Liver (tissue), 8 donors: ENCODE measurements at regions not wholly inside any gene's neighbourhood (a gene's known extent, or its start where the extent isn't known, plus 50 kb on each side); places are given as distances from the start of the nearest gene placed in this dataset.

ENCODE experiments used
- DNase-seq: peaks from one replicate; pipeline ENCODE4 v3.0.0-alpha.2; 2017; ENCODE audit warnings: low spot score
- H3K27ac ChIP-seq, 2 donors: one replicate each; pipeline ENCODE4 v1.7.0; 2013; ENCODE audit warnings: inconsistent platforms in 2 of 2, low read length in 2 of 2, control low read depth in 1 of 2, low read depth in 1 of 2, mild to moderate bottlenecking in 1 of 2
- H3K27me3 ChIP-seq, 4 donors: one replicate each; pipeline versions ENCODE4 v1.6.1 to v1.7.0; 2013; ENCODE audit warnings: low read length in 3 of 4, inconsistent platforms in 1 of 4, mild to moderate bottlenecking in 1 of 4, moderate library complexity in 1 of 4; ENCODE audit not compliant: control insufficient read depth in 4 of 4, insufficient read depth in 4 of 4
- H3K36me3 ChIP-seq, 4 donors: one replicate each; pipeline versions ENCODE4 v1.6.1 to v1.7.0; 2013; ENCODE audit warnings: low read length in 3 of 4, mild to moderate bottlenecking in 3 of 4, low read depth in 1 of 4, moderate library complexity in 1 of 4; ENCODE audit not compliant: control insufficient read depth in 4 of 4, insufficient read depth in 3 of 4
- H3K4me1 ChIP-seq, 4 donors: one replicate each; pipeline versions ENCODE4 v1.6.1 to v1.7.0; 2013; ENCODE audit warnings: low read length in 3 of 4, mild to moderate bottlenecking in 3 of 4, moderate library complexity in 1 of 4; ENCODE audit not compliant: control insufficient read depth in 4 of 4, insufficient read depth in 4 of 4
- H3K4me3 ChIP-seq, 3 donors: one replicate each; pipeline versions ENCODE4 v1.6.1 to v1.7.0; 2013; ENCODE audit warnings: low read length in 3 of 3, control low read depth in 1 of 3, low read depth in 1 of 3, mild to moderate bottlenecking in 1 of 3
- H3K9ac ChIP-seq, 2 donors: one replicate each; pipeline ENCODE4 v1.7.0; 2013; ENCODE audit warnings: low read length in 2 of 2, mild to moderate bottlenecking in 2 of 2, moderate library complexity in 2 of 2, control low read depth in 1 of 2, low read depth in 1 of 2
- H3K9me3 ChIP-seq, 4 donors: one replicate each; pipeline versions ENCODE4 v1.6.1 to v1.7.0; 2013; ENCODE audit warnings: low read length in 3 of 4; ENCODE audit not compliant: control insufficient read depth in 4 of 4
- EGR1 ChIP-seq, 2 donors: IDR thresholded peaks; 2 replicates each; pipeline ENCODE4 v1.6.1; 2016 to 2018; ENCODE audit warnings: antibody characterized with exemption in 2 of 2, low read depth in 2 of 2
- FOXA1 ChIP-seq: IDR thresholded peaks from 2 replicates; pipeline ENCODE4 v1.6.1; 2016; ENCODE audit warnings: antibody characterized with exemption
- FOXA2 ChIP-seq: IDR thresholded peaks from 2 replicates; pipeline ENCODE4 v1.6.1; 2016; ENCODE audit warnings: antibody characterized with exemption
- GABPA ChIP-seq, 2 donors: IDR thresholded peaks in 1 of 2; conservative IDR thresholded peaks in 1 of 2; 2 replicates each; pipeline ENCODE4 v1.6.1; 2016; ENCODE audit warnings: antibody characterized with exemption in 2 of 2, mild to moderate bottlenecking in 1 of 2, moderate library complexity in 1 of 2
- HNF4A ChIP-seq, 2 donors: conservative IDR thresholded peaks; 2 replicates each; pipeline ENCODE4 v1.6.1; 2016; ENCODE audit warnings: antibody characterized with exemption in 2 of 2, mild to moderate bottlenecking in 2 of 2
- HNF4G ChIP-seq: IDR thresholded peaks from 2 replicates; pipeline ENCODE4 v1.6.1; 2016; ENCODE audit warnings: antibody characterized with exemption
- JUND ChIP-seq, 2 donors: IDR thresholded peaks; 2 replicates each; pipeline ENCODE4 v1.6.1; 2016; ENCODE audit warnings: antibody characterized with exemption in 2 of 2
- NR2F2 ChIP-seq: IDR thresholded peaks from 2 replicates; pipeline ENCODE4 v1.6.1; 2016; ENCODE audit warnings: antibody characterized with exemption
- RAD21 ChIP-seq, 2 donors: IDR thresholded peaks; 2 replicates each; pipeline ENCODE4 v1.6.1; 2016; ENCODE audit warnings: antibody characterized with exemption in 2 of 2, mild to moderate bottlenecking in 2 of 2
- RXRA ChIP-seq, 2 donors: IDR thresholded peaks; 2 replicates each; pipeline ENCODE4 v1.6.1; 2017 to 2018; ENCODE audit warnings: antibody characterized with exemption in 2 of 2, mild to moderate bottlenecking in 1 of 2
- SP1 ChIP-seq: IDR thresholded peaks from 2 replicates; pipeline ENCODE4 v1.6.1; 2018; ENCODE audit warnings: antibody characterized with exemption, mild to moderate bottlenecking
- TAF1 ChIP-seq: conservative IDR thresholded peaks from 2 replicates; pipeline ENCODE4 v1.6.1; 2016; ENCODE audit warnings: antibody characterized with exemption, mild to moderate bottlenecking
- YY1 ChIP-seq: IDR thresholded peaks from 2 replicates; pipeline ENCODE4 v1.6.1; 2016; ENCODE audit warnings: antibody characterized with exemption, mild to moderate bottlenecking
- ZBTB33 ChIP-seq: IDR thresholded peaks from 2 replicates; pipeline ENCODE4 v1.6.1; 2016; ENCODE audit warnings: antibody characterized with exemption
- WGBS: extraction: QIAGEN DNeasy Blood & Tissue Kit; methylation state at CpG from one replicate; pipeline ENCODE4 v1.1.7; 2013; 5-methylcytosine and 5-hydroxymethylcytosine counted together
- TF ChIP-seq, protein P1 (sequence below): fragments of 150-350 bp; IDR thresholded peaks from 2 replicates; pipeline ENCODE4 v1.5.1; 2017; ENCODE audit warnings: improper control_type of control experiment, low read depth, low read length; ENCODE audit not compliant: missing input control
- TF ChIP-seq, protein P2 (sequence below): IDR thresholded peaks from 2 replicates; pipeline ENCODE4 v1.6.1; 2016; ENCODE audit warnings: antibody characterized with exemption
- TF ChIP-seq, protein P3 (sequence below): IDR thresholded peaks from 2 replicates; pipeline ENCODE4 v1.6.1; 2016; ENCODE audit warnings: antibody characterized with exemption
- TF ChIP-seq, protein P4 (sequence below): IDR thresholded peaks from 2 replicates; pipeline ENCODE4 v1.6.1; 2016; ENCODE audit warnings: antibody characterized with exemption, mild to moderate bottlenecking
- donor health status: healthy.
- donor health status: healthy.
- donor health status: healthy.
- donor health status: healthy.
- donor health status: healthy.

- TF ChIP-seq FOXA2, result no peak
- no peak for TF ChIP-seq ZBTB33
- TF ChIP-seq YY1, result no peak
- TF ChIP-seq, protein P1, sequence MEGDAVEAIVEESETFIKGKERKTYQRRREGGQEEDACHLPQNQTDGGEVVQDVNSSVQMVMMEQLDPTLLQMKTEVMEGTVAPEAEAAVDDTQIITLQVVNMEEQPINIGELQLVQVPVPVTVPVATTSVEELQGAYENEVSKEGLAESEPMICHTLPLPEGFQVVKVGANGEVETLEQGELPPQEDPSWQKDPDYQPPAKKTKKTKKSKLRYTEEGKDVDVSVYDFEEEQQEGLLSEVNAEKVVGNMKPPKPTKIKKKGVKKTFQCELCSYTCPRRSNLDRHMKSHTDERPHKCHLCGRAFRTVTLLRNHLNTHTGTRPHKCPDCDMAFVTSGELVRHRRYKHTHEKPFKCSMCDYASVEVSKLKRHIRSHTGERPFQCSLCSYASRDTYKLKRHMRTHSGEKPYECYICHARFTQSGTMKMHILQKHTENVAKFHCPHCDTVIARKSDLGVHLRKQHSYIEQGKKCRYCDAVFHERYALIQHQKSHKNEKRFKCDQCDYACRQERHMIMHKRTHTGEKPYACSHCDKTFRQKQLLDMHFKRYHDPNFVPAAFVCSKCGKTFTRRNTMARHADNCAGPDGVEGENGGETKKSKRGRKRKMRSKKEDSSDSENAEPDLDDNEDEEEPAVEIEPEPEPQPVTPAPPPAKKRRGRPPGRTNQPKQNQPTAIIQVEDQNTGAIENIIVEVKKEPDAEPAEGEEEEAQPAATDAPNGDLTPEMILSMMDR, result no peak
- TF ChIP-seq JUND (IDR thresholded peaks at IDR 0.05), result no peak
- TF ChIP-seq HNF4G, result no peak
- TF ChIP-seq TAF1, result no peak
- TF ChIP-seq RAD21 (IDR thresholded peaks at IDR 0.05), result no peak
- TF ChIP-seq, protein P2, sequence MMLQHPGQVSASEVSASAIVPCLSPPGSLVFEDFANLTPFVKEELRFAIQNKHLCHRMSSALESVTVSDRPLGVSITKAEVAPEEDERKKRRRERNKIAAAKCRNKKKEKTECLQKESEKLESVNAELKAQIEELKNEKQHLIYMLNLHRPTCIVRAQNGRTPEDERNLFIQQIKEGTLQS, result no peak
- TF ChIP-seq GABPA (IDR thresholded peaks at IDR 0.05 in 1 of 2, conservative IDR thresholded peaks at IDR 0.05 in 1 of 2), result no peak
- TF ChIP-seq FOXA1, result no peak
- TF ChIP-seq SP1, result no peak
- TF ChIP-seq RXRA (IDR thresholded peaks at IDR 0.05), result no peak
- TF ChIP-seq HNF4A (conservative IDR thresholded peaks at IDR 0.05), result no peak
- no peak for TF ChIP-seq EGR1 (IDR thresholded peaks at IDR 0.05; ENCODE audit: low read depth in 2 of 2)
- Histone ChIP-seq H3K9me3 (no peaks in the 10 kb centered on the region), H3K27me3 (no peaks in the 10 kb centered on the region), H3K36me3 (no peaks in the 10 kb centered on the region), H3K9ac (no peak overlapping the region), H3K27ac (no peak overlapping the region), H3K4me1 (no peaks in the 10 kb centered on the region), H3K4me3 (no peak overlapping the region)
- 79% methylated on average over 1 of the region's 1 CpG for WGBS
- no peak for DNase-seq
Measured at GRCh38 chr2:12579018-12579417, 137.7 kb upstream of the TRIB2 start.

DNA sequence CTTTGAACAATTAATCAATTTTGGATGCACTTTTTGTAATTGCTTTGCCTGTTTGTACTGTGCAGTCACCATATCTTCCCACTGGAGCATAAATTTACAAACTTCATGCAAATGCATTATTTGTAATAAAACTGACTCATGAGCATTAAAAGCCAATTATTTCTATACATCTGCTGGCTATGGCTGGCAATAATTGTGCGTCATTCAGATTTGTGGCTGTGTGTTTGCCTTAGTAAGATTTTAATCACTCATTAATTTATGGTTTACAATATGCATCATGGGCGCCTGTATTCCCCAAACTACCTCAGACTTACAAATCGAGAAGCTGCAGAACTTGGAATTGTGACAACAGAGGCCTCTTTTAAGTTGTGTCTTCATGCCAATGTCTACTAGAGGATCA, 132.4 kb upstream of the TRIB2 start:
- Histone ChIP-seq H3K4me1 (no peaks in the 10 kb centered on the region), H3K9ac (no peak overlapping the region), H3K27me3 (no peaks in the 10 kb centered on the region), H3K9me3 (no peaks in the 10 kb centered on the region), H3K36me3 (no peaks in the 10 kb centered on the region), H3K27ac (no peak overlapping the region), H3K4me3 (no peak overlapping the region)
- 93% methylated on average over 3 of the region's 3 CpGs for WGBS
- no peak for DNase-seq
- TF ChIP-seq, protein P2, result no peak
- TF ChIP-seq GABPA (IDR thresholded peaks at IDR 0.05 in 1 of 2, conservative IDR thresholded peaks at IDR 0.05 in 1 of 2) (no peak), RAD21 (IDR thresholded peaks at IDR 0.05) (no peak), JUND (IDR thresholded peaks at IDR 0.05) (no peak), HNF4A (conservative IDR thresholded peaks at IDR 0.05) (no peak), FOXA1 (no peak)

GRCh38 chr2:12585784-12586183, 131.0 kb upstream of the TRIB2 start:
- Histone ChIP-seq H3K4me3 (no peak overlapping the region), H3K36me3 (no peaks in the 10 kb centered on the region), H3K4me1 (no peaks in the 10 kb centered on the region), H3K9ac (no peak overlapping the region), H3K9me3 (no peaks in the 10 kb centered on the region), H3K27ac (no peak overlapping the region), H3K27me3 (no peaks in the 10 kb centered on the region)
- no peak for DNase-seq
- TF ChIP-seq, protein P3, sequence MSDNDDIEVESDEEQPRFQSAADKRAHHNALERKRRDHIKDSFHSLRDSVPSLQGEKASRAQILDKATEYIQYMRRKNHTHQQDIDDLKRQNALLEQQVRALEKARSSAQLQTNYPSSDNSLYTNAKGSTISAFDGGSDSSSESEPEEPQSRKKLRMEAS, result no peak
- no peak for TF ChIP-seq NR2F2
- TF ChIP-seq HNF4A (conservative IDR thresholded peaks at IDR 0.05), result no peak
- TF ChIP-seq, protein P2, result no peak
- no peak for TF ChIP-seq RAD21 (IDR thresholded peaks at IDR 0.05)
- TF ChIP-seq, protein P4, sequence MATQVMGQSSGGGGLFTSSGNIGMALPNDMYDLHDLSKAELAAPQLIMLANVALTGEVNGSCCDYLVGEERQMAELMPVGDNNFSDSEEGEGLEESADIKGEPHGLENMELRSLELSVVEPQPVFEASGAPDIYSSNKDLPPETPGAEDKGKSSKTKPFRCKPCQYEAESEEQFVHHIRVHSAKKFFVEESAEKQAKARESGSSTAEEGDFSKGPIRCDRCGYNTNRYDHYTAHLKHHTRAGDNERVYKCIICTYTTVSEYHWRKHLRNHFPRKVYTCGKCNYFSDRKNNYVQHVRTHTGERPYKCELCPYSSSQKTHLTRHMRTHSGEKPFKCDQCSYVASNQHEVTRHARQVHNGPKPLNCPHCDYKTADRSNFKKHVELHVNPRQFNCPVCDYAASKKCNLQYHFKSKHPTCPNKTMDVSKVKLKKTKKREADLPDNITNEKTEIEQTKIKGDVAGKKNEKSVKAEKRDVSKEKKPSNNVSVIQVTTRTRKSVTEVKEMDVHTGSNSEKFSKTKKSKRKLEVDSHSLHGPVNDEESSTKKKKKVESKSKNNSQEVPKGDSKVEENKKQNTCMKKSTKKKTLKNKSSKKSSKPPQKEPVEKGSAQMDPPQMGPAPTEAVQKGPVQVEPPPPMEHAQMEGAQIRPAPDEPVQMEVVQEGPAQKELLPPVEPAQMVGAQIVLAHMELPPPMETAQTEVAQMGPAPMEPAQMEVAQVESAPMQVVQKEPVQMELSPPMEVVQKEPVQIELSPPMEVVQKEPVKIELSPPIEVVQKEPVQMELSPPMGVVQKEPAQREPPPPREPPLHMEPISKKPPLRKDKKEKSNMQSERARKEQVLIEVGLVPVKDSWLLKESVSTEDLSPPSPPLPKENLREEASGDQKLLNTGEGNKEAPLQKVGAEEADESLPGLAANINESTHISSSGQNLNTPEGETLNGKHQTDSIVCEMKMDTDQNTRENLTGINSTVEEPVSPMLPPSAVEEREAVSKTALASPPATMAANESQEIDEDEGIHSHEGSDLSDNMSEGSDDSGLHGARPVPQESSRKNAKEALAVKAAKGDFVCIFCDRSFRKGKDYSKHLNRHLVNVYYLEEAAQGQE, result no peak
- 95% methylated on average over 2 of the region's 2 CpGs for WGBS
